ENCODE measurements at regions not wholly inside any gene's neighbourhood (a gene's known extent, or its start where the extent isn't known, plus 50 kb on each side); places are given as distances from the start of the nearest gene placed in this dataset.

- no peak; a peak in 1 of 6 replicates for TF ChIP-seq CTCF (IDR thresholded peaks at IDR 0.05 in 2 of 3, conservative IDR thresholded peaks at IDR 0.05 in 1 of 3; ENCODE audit: borderline replicate concordance in 1 of 3, insufficient read depth in 1 of 3, low read depth in 2 of 3, low read length in 2 of 3)
- TF ChIP-seq REST (IDR thresholded peaks at IDR 0.05; ENCODE audit: low read depth) = no peak
- no peak for TF ChIP-seq MAX (IDR thresholded peaks at IDR 0.05)
- no peak for TF ChIP-seq SP1 (IDR thresholded peaks at IDR 0.05; ENCODE audit: low read depth)
Observed at GRCh38 chr4:54840992-54841768, 183.4 kb downstream of the KIT start.
